NCI-H1092 (cell line): ENCODE measurements at regions not wholly inside any gene's neighbourhood (a gene's known extent, or its start where the extent isn't known, plus 50 kb on each side); places are given as distances from the start of the nearest gene placed in this dataset.
A peak's percentile ranks its signal among the peaks of the same experiment; 100 is the strongest.
"Not testable (repeated sequence)": the region's sequence is repeated elsewhere in the genome, so short reads cannot be mapped to it uniquely, and the experiment has no call there.

Experiments
- DNase-seq: peaks from one replicate; lab custom pipeline; 2025; lab: John Stamatoyannopoulos, UW

- no peak for DNase-seq
Measured at GRCh38 chr6:125354649-125355048, 52.9 kb upstream of the HDDC2 start.

- DNase-seq: no peak
Measured at GRCh38 chr6:125356884-125357283, 55.1 kb upstream of the HDDC2 start.

- no peak for DNase-seq
Measured at GRCh38 chr6:125357515-125358256, 55.9 kb upstream of the HDDC2 start.

DNA sequence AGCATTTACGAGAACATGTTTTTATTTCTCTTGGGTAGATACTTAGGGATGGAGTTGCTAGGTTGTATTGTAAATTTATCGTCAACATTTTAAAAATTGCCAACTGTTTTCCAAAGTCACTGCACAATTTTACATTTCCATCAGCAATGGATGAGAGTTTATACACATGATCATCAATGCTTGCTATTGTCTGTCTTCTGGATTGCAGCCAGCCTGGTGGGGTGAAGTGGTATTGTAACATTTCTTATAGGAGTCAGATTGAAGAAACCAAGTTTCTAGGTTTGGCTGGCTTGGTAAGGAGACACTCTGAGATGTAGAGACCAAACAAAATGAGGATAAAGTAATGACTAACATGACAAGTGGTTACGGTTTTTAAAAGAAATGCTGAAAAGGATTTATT lies 57.1 kb upstream of the HDDC2 start:
- DNase-seq: no peak

GRCh38 chr6:125361868-125362267 lies 60.1 kb upstream of the HDDC2 start:
- no peak for DNase-seq

DNA sequence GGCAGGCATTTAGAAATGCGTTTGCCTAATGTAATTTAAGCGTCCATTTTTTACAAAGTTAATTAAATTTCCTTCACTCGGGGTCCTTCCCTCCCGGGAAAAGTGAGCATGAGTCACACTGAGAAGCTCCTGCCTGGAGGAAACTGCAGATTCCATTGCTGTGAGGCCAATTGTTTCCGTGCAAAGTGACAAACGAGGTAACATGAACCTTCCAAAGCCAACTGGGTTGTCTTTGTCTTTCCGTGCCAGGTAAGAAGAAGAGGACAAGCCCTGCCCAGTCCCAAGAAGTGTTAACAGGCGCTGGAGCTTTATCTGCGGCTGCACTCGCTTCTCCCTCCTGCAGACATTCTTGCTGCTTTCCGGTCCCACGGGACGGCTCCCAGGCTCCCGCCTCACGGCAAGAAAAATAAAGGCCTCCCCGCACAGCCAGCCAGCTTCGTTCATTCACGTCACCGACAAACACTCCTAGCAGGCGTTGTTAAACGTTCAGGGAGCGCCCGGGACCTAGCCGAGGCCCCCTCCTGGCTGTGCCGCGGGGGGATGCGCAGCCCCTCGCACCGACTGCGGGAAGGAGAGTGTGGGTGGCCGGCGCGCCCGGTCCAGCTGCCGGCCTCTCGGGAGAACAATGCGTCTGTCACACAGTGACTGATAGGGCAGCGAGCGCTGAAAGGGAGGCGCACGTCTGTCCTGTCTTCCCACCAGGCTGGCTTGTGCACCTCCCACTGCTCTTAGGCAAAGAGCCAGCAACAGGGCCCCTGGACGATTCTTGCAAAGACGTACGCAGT lies 61.5 kb upstream of the HDDC2 start:
- peak; percentile 23 for DNase-seq

DNA sequence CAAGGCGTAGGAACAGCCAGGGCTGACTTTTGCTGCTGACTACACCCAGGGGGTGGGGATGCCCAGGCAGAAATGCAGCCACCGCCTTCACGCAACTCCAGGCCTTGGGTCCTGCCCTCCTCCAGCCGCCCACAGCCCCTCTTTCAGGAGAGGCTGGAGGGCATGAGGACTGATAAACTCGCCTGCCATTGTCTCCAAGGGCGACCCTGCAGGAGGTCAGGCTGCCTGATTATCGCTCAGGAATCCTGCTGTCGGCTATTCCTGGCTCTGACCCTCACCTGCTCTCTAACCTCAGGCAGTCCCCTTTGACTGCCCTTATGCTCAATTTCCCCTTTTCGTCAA lies 62.0 kb upstream of the HDDC2 start:
- no peak for DNase-seq

DNA sequence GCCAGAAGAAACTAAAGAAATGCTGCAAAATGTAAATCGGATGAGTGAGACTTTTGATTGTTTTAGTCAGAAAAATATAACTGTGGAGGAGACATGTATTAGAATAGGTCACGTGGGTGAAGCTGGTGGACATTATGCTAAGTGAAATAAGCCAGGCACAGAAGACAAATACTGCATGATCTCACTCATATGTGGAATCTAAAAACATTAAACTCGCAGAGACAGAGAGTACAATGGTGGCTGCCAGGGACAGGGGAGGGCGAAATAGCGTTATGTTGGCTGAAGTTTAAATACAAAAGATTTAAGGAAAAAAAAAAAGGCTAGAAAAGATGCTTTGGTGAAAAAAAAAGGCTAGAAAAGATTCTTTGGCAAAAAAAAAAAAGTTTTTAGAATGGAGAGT lies 63.5 kb upstream of the HDDC2 start:
- DNase-seq: no peak

- DNase-seq: no peak
Measured at GRCh38 chr6:125367036-125367782, 65.4 kb upstream of the HDDC2 start.

- no peak for DNase-seq
Measured at GRCh38 chr6:125370343-125370742, 68.6 kb upstream of the HDDC2 start.

DNA sequence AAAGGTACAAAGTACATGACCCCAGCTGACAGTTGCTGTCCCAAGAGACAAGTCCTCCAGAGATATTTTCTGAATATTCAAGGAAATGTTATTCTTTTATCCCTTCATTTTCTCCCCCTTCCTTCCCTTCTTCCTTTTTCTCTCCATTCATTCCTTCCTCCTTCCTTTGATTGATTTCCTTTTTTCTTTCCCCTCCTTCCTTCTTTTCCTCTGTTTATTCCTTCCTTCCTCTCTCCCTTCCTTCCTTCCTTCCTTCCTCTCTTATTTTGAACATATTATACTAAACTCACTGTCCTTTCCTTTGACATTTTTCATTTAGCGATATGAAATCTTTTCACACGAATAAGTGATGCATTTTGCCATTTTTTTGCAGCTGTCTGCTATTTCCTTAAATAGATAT lies 73.2 kb upstream of the HDDC2 start:
- DNase-seq: no peak

GRCh38 chr6:125375821-125376220 lies 74.1 kb upstream of the HDDC2 start:
- DNase-seq: no peak

- no peak for DNase-seq
Measured at GRCh38 chr6:125377621-125378020, 75.9 kb upstream of the HDDC2 start.

DNA sequence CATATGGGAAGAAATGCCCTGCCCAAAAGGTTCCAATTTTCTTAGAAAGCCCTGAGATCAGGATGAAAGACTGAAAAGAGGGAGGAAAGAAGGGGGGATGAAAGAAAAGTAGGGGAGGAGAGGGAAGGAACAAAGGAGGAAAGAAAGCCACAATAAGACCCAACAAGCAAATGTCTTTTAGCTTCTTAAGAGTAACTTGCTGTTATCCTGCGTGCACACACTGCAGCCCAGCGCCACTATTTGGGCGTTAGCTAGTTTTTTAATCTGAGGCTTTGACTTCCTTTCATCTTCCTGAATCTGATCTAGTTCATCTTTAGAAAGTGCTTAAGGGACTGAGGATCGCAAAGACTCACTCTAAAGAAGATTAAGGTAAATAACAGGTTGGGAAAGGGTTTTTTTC lies 77.4 kb upstream of the HDDC2 start:
- no peak for DNase-seq

GRCh38 chr6:125380474-125380873 lies 78.7 kb upstream of the HDDC2 start:
- no peak for DNase-seq

- DNase-seq: not testable (repeated sequence)
Measured at GRCh38 chr6:125386337-125386736, 84.6 kb upstream of the HDDC2 start.

DNA sequence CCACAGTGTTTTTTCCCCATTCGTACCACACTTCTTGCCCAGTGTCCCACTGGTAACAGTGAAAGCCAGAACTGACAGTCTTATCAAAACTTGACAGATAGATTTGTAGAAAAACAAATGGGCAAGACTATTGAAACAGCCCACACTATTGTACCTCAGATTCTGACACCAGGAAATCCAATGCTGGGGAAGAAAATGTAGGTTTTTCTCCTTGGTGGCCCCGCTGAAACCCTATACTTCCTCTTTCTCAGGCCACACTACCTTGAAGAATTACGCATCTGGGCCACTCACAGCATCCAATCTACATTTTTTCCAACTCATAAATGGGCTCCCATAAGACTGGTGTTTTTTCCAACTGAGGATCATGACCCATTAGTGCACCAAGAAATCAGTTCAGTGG lies 90.9 kb upstream of the HDDC2 start:
- DNase-seq: no peak

- DNase-seq: no peak
Measured at GRCh38 chr6:125393449-125393858, 91.7 kb upstream of the HDDC2 start.

DNA sequence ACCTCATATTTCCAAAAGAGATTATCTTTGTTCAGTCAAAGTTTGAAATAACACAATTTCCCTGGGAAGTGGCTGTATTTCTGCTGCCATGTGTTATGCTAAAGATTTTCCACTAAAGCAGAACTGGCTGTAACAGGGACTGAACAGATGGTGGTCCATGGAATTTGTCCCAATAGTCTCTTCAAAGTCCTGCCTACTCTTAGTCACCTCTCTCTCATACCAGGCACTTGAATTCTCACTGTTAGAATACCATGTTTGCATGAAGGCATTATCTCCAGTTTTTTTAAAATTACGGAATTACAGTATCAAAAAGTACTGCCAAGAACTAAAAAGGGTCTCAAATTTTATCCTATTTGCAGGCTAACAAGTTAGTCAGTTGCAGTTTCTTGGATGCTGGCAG lies 105.0 kb upstream of the HDDC2 start:
- DNase-seq: no peak

GRCh38 chr6:125414507-125414906 lies 112.7 kb upstream of the HDDC2 start:
- no peak for DNase-seq

- no peak for DNase-seq
Measured at GRCh38 chr6:125415913-125416312, 114.1 kb upstream of the HDDC2 start.

DNA sequence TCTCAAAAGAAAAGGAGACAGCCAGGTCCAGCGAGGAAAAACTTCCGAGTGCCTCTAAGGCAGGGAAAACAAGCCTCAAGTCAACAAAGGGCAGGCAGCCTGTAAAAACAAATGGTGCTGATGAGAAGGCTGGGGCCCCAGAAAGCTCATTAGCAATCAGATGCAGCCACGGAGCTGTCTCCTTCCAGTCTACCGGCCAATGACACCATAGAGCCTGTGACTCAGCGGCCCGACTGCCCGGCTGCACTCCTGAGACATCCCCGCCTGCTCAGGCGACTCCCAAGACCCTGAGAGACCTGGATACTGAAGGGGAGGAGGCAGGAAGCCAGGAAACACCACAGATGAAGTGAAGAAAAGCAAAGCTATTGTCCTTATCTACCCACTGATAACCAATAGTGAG lies 120.1 kb upstream of the HDDC2 start:
- DNase-seq: no peak

DNA sequence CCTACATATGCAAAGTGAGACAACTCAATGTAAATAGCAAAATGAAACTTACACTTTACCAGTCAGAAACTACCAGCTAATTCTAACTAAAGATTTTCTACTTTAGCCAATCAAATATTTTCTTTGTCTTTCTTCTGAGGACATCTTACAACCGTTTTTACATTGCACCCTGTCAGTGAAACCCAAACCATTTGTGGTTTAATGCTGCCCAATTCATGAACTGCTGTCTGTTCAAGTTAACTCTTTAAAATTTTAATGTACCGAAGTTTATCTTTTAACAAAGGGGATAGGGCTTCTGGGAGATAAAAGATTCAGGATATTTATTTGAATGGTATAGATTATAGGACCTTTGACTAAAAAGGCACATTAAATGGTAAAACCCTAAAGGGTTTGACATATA lies 121.3 kb upstream of the HDDC2 start:
- DNase-seq: no peak
